GM23338 (cell line): ENCODE measurements at regions not wholly inside any gene's neighbourhood (a gene's known extent, or its start where the extent isn't known, plus 50 kb on each side); places are given as distances from the start of the nearest gene placed in this dataset.
"Not testable (repeated sequence)": the region's sequence is repeated elsewhere in the genome, so short reads cannot be mapped to it uniquely, and the experiment has no call there.

Experiments used
- ATAC-seq: fragments of 200-7000 bp; cut with Tn5 transposase; 3 replicates; pipeline ENCODE4 v1.9.1; 2020
- DNase-seq: peaks from one replicate; pipeline ENCODE4 v3.0.0-alpha.2; 2015; ENCODE audit warnings: low spot score
- H2AFZ ChIP-seq: fragments of 200-600 bp; sonication (generic); 2 replicates; pipeline ENCODE4 v1.8.0; 2016; ENCODE audit warnings: antibody characterized with exemption, mild to moderate bottlenecking, moderate library complexity
- H3F3A ChIP-seq: fragments of 200-600 bp; sonication (generic); replicated peaks from 2 replicates; pipeline ENCODE4 v1.8.0; 2017; ENCODE audit warnings: antibody characterized with exemption, mixed run types, low read depth
- H3K27ac ChIP-seq: fragments of 200-600 bp; sonication (generic); 2 replicates; pipeline ENCODE4 v1.6.1; 2016; ENCODE audit warnings: low read depth
- H3K27me3 ChIP-seq: fragments of 200-600 bp; sonication (generic); 2 replicates; pipeline ENCODE4 v1.8.0; 2016; ENCODE audit warnings: mild to moderate bottlenecking, mixed run types, moderate library complexity; ENCODE audit not compliant: insufficient read depth
- H3K36me3 ChIP-seq: fragments of 200-600 bp; sonication (generic); 2 replicates; pipeline ENCODE4 v1.8.0; 2016; ENCODE audit warnings: mild to moderate bottlenecking; ENCODE audit not compliant: insufficient read depth
- H3K4me1 ChIP-seq: fragments of 200-600 bp; sonication (generic); 2 replicates; pipeline ENCODE4 v1.8.0; 2016; ENCODE audit warnings: mild to moderate bottlenecking, moderate library complexity; ENCODE audit not compliant: insufficient read depth
- H3K4me2 ChIP-seq: fragments of 200-600 bp; sonication (generic); 2 replicates; pipeline ENCODE4 v1.7.1; 2017; ENCODE audit warnings: mixed run types
- H3K4me3 ChIP-seq: fragments of 200-600 bp; sonication (generic); 2 replicates; pipeline ENCODE4 v1.6.1; 2016; ENCODE audit warnings: mixed run types
- H3K79me2 ChIP-seq: fragments of 200-600 bp; sonication (generic); replicated peaks from 2 replicates; pipeline ENCODE4 v1.8.0; 2017; ENCODE audit warnings: mild to moderate bottlenecking; ENCODE audit not compliant: insufficient read depth
- H3K9me2 ChIP-seq: fragments of 200-600 bp; sonication (generic); 2 replicates; pipeline ENCODE4 v1.8.0; 2017; ENCODE audit not compliant: insufficient read depth
- H4K20me1 ChIP-seq: fragments of 200-600 bp; sonication (generic); replicated peaks from 2 replicates; pipeline ENCODE4 v1.8.0; 2017; ENCODE audit warnings: mild to moderate bottlenecking; ENCODE audit not compliant: insufficient read depth
- H3K27ac Mint-ChIP-seq: 2 replicates; pipeline ENCODE4 v1.8.0; 2020; ENCODE audit warnings: inconsistent platforms, mild to moderate bottlenecking, moderate library complexity, mixed read lengths
- H3K27me3 Mint-ChIP-seq: 3 replicates; pipeline ENCODE4 v1.8.0; 2022; ENCODE audit warnings: low read depth, mild to moderate bottlenecking, moderate library complexity, mixed read lengths, inconsistent platforms; ENCODE audit not compliant: insufficient read depth, poor library complexity
- H3K36me3 Mint-ChIP-seq: 3 replicates; pipeline ENCODE4 v1.8.0; 2021; ENCODE audit warnings: low read depth, mild to moderate bottlenecking, inconsistent platforms, moderate library complexity, mixed read lengths
- H3K4me1 Mint-ChIP-seq: 3 replicates; pipeline ENCODE4 v1.8.0; 2020; ENCODE audit warnings: mild to moderate bottlenecking, inconsistent platforms, mixed read lengths
- H3K4me3 Mint-ChIP-seq: 3 replicates; pipeline ENCODE4 v1.8.0; 2021; ENCODE audit warnings: moderate library complexity, mild to moderate bottlenecking, inconsistent platforms, mixed read lengths
- H3K9me3 Mint-ChIP-seq: 3 replicates; pipeline ENCODE4 v1.8.0; 2020; ENCODE audit warnings: moderate library complexity, mild to moderate bottlenecking, inconsistent platforms, mixed read lengths
- CREB1 ChIP-seq: fragments of 250-450 bp; sonication (Bioruptor Pico); IDR thresholded peaks from 2 replicates; pipeline ENCODE4 v1.5.0; 2020; ENCODE audit warnings: low read depth, mild to moderate bottlenecking, moderate library complexity
- EZH2 ChIP-seq: fragments of 200-600 bp; sonication (generic); IDR thresholded peaks from one replicate; pipeline ENCODE4 v1.8.0; 2017; ENCODE audit warnings: antibody characterized with exemption, mild to moderate bottlenecking, low read depth; ENCODE audit not compliant: unreplicated experiment
- POLR2AphosphoS5 ChIP-seq: IDR thresholded peaks from 2 replicates; pipeline ENCODE4 v1.6.1; 2016; ENCODE audit warnings: antibody characterized with exemption, low read depth
- ZNF331 ChIP-seq: fragments of 250-450 bp; sonication (Bioruptor Pico); IDR thresholded peaks from 2 replicates; pipeline ENCODE4 v1.5.0; 2020; ENCODE audit warnings: low read depth, mild to moderate bottlenecking, moderate library complexity
- TF ChIP-seq, protein P1 (sequence below): IDR thresholded peaks from one replicate; pipeline ENCODE4 v1.6.1; 2018; ENCODE audit warnings: antibody characterized with exemption; ENCODE audit not compliant: unreplicated experiment
- TF ChIP-seq, protein P2 (sequence below): IDR thresholded peaks from 2 replicates; pipeline ENCODE4 v1.6.1; 2016; ENCODE audit warnings: antibody characterized with exemption

DNA sequence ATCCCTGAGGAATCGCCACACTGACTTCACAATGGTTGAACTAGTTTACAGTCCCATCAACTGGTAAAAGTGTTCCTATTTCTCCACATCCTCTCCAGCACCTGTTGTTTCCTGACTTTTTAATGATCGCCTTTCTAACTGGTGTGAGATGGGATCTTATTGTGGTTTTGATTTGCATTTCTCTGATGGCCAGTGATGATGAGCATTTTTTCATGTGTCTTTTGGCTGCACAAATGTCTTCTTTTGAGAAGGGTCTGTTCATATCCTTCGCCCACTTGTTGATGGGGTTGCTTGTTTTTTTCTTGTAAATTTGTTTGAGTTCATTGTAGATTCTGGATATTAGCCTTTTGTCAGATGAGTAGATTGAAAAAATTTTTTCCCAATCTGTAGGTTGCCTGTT is 76.1 kb upstream of the SATB2 start:
- ATAC-seq, H3K9me2 ChIP-seq, H3K36me3 ChIP-seq, H3K4me1 Mint-ChIP-seq, H3K36me3 Mint-ChIP-seq, H3K4me2 ChIP-seq, H3F3A ChIP-seq, H3K27ac ChIP-seq, H3K4me3 ChIP-seq, H3K27me3 ChIP-seq, H2AFZ ChIP-seq, H3K79me2 ChIP-seq, H3K4me3 Mint-ChIP-seq, H3K27me3 Mint-ChIP-seq, H3K4me1 ChIP-seq, H3K27ac Mint-ChIP-seq, H4K20me1 ChIP-seq, DNase-seq, H3K9me3 Mint-ChIP-seq: not testable (repeated sequence)

DNA sequence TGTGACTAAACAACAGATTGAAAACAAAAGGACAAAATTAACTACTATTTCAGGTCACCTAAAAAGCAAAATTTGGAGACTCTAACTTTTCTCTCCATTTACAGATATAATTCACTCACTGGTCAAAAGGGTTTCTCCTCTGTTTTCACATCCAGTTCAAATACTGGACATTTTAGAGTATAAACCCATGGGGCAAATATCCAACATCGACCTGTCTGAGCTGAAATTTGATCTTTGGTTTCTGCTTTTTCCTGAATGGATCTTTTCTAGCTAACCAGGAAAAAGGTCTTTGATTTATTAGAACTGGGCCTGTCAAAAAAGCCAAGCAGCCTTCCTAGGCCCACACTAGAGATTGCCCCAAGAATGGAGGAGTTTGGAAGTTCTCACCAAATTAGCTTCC is 69.3 kb upstream of the SATB2 start:
- Histone ChIP-seq H3K9me2 (no peaks in the 10 kb centered on the region), H3K27me3 (no peaks in the 10 kb centered on the region), H4K20me1 (no peaks in the 10 kb centered on the region), H2AFZ (no peak overlapping the region), H3K36me3 (no peaks in the 10 kb centered on the region), H3K79me2 (no peaks in the 10 kb centered on the region), H3K4me2 (no peak overlapping the region), H3F3A (no peaks in the 10 kb centered on the region), H3K4me3 (no peak overlapping the region), H3K4me1 (no peaks in the 10 kb centered on the region), H3K27ac (no peak overlapping the region)
- Mint-ChIP-seq H3K9me3 (no peaks in the 10 kb centered on the region; the same call in 2 of the 3 replicates), H3K4me1 (no peaks in the 10 kb centered on the region), H3K4me3 (no peak overlapping the region), H3K36me3 (no peaks in the 10 kb centered on the region), H3K27me3 (no peaks in the 10 kb centered on the region), H3K27ac (no peak overlapping the region)
- no peak for ATAC-seq
- DNase-seq, result no peak
- TF ChIP-seq ZNF331 (CRISPR knock-in tag) (no peak), CREB1 (no peak), POLR2AphosphoS5 (no peak), EZH2 (no peak)
- TF ChIP-seq, protein P1, sequence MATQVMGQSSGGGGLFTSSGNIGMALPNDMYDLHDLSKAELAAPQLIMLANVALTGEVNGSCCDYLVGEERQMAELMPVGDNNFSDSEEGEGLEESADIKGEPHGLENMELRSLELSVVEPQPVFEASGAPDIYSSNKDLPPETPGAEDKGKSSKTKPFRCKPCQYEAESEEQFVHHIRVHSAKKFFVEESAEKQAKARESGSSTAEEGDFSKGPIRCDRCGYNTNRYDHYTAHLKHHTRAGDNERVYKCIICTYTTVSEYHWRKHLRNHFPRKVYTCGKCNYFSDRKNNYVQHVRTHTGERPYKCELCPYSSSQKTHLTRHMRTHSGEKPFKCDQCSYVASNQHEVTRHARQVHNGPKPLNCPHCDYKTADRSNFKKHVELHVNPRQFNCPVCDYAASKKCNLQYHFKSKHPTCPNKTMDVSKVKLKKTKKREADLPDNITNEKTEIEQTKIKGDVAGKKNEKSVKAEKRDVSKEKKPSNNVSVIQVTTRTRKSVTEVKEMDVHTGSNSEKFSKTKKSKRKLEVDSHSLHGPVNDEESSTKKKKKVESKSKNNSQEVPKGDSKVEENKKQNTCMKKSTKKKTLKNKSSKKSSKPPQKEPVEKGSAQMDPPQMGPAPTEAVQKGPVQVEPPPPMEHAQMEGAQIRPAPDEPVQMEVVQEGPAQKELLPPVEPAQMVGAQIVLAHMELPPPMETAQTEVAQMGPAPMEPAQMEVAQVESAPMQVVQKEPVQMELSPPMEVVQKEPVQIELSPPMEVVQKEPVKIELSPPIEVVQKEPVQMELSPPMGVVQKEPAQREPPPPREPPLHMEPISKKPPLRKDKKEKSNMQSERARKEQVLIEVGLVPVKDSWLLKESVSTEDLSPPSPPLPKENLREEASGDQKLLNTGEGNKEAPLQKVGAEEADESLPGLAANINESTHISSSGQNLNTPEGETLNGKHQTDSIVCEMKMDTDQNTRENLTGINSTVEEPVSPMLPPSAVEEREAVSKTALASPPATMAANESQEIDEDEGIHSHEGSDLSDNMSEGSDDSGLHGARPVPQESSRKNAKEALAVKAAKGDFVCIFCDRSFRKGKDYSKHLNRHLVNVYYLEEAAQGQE, result no peak
- TF ChIP-seq, protein P2, sequence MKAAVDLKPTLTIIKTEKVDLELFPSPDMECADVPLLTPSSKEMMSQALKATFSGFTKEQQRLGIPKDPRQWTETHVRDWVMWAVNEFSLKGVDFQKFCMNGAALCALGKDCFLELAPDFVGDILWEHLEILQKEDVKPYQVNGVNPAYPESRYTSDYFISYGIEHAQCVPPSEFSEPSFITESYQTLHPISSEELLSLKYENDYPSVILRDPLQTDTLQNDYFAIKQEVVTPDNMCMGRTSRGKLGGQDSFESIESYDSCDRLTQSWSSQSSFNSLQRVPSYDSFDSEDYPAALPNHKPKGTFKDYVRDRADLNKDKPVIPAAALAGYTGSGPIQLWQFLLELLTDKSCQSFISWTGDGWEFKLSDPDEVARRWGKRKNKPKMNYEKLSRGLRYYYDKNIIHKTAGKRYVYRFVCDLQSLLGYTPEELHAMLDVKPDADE, result no peak
